Suprapubic skin (tissue), 4 donors: ENCODE measurements at regions not wholly inside any gene's neighbourhood (a gene's known extent, or its start where the extent isn't known, plus 50 kb on each side); places are given as distances from the start of the nearest gene placed in this dataset.

Source experiments
- DNase-seq, 2 donors: peaks; one replicate each; pipeline ENCODE4 v3.0.0-alpha.2; 2019; ENCODE audit warnings: low spot score in 2 of 2
- H3K27ac ChIP-seq: fragments of 200-600 bp; sonication (generic); one replicate; pipeline ENCODE4 v1.5.1; 2019
- H3K27me3 ChIP-seq: fragments of 200-600 bp; sonication (generic); one replicate; pipeline ENCODE4 v1.5.1; 2019
- H3K36me3 ChIP-seq: fragments of 200-600 bp; sonication (generic); one replicate; pipeline ENCODE4 v1.5.1; 2019
- H3K4me1 ChIP-seq: fragments of 200-600 bp; sonication (generic); one replicate; pipeline ENCODE4 v1.5.1; 2019
- H3K4me3 ChIP-seq: fragments of 200-600 bp; sonication (generic); one replicate; pipeline ENCODE4 v1.5.1; 2019; ENCODE audit warnings: mild to moderate bottlenecking
- H3K9me3 ChIP-seq: fragments of 200-600 bp; sonication (generic); one replicate; pipeline ENCODE4 v1.5.1; 2019
- CTCF ChIP-seq, 2 donors: fragments of 200-600 bp in 1 of 2; fragments of 450-650 bp in 1 of 2; sonication (generic) in 1 of 2; IDR thresholded peaks; one replicate each; pipeline ENCODE4 v1.5.1; 2016 to 2019; ENCODE audit warnings: antibody characterized with exemption in 2 of 2, mild to moderate bottlenecking in 1 of 2, moderate library complexity in 1 of 2
- EP300 ChIP-seq: sonication (generic); formaldehyde crosslinking; IDR thresholded peaks from one replicate; pipeline ENCODE4 v1.6.1; 2017; ENCODE audit warnings: antibody characterized with exemption
- POLR2A ChIP-seq, 2 donors: fragments of 450-650 bp; IDR thresholded peaks; one replicate each; pipeline ENCODE4 v1.6.1; 2017; ENCODE audit warnings: antibody characterized with exemption in 2 of 2, mild to moderate bottlenecking in 2 of 2, moderate library complexity in 2 of 2
- POLR2AphosphoS5 ChIP-seq, 3 donors: sonication (generic); formaldehyde crosslinking; IDR thresholded peaks; one replicate each; pipeline ENCODE4 v1.6.1; 2017; ENCODE audit warnings: antibody characterized with exemption in 3 of 3
- WGBS: methylation state at CpG from one replicate; pipeline ENCODE4 v1.1.5; 2018; 5-methylcytosine and 5-hydroxymethylcytosine counted together

GRCh38 chr11:19352771-19353160 is 112.0 kb upstream of the E2F8 start:
- 59% methylated on average over 9 of the region's 9 CpGs for WGBS
- H3K4me1 ChIP-seq, result no peaks in the 10 kb centered on the region
- no peaks in the 10 kb centered on the region for H3K9me3 ChIP-seq
- DNase-seq, result no peak
- H3K36me3 ChIP-seq, result no peaks in the 10 kb centered on the region
- H3K27me3 ChIP-seq, result peaks cover 65% of the 10 kb centered on the region
- H3K4me3 ChIP-seq, result no peak overlapping the region
- TF ChIP-seq POLR2A (IDR thresholded peaks at IDR 0.05) (no peak), POLR2AphosphoS5 (IDR thresholded peaks at IDR 0.05) (no peak), CTCF (IDR thresholded peaks at IDR 0.05) (no peak), EP300 (no peak)
- no peak overlapping the region for H3K27ac ChIP-seq

GRCh38 chr11:19352072-19352770 is 111.5 kb upstream of the E2F8 start:
- no peak for TF ChIP-seq POLR2AphosphoS5 (IDR thresholded peaks at IDR 0.05)
- TF ChIP-seq EP300, result no peak
- TF ChIP-seq POLR2A (IDR thresholded peaks at IDR 0.05), result no peak
- TF ChIP-seq CTCF (IDR thresholded peaks at IDR 0.05), result no peak
- Histone ChIP-seq H3K36me3 (no peaks in the 10 kb centered on the region), H3K4me3 (no peak overlapping the region), H3K4me1 (no peaks in the 10 kb centered on the region), H3K27me3 (peaks cover 71% of the 10 kb centered on the region), H3K27ac (no peak overlapping the region), H3K9me3 (no peaks in the 10 kb centered on the region)
- 91% methylated on average over 5 of the region's 5 CpGs for WGBS
- no peak for DNase-seq

GRCh38 chr11:19351426-19351825 is 110.7 kb upstream of the E2F8 start:
- Histone ChIP-seq H3K4me1 (peaks cover 7% of the 10 kb centered on the region), H3K27ac (no peak overlapping the region), H3K4me3 (no peak overlapping the region), H3K9me3 (no peaks in the 10 kb centered on the region), H3K27me3 (peaks cover 76% of the 10 kb centered on the region), H3K36me3 (no peaks in the 10 kb centered on the region)
- TF ChIP-seq POLR2A (IDR thresholded peaks at IDR 0.05), result no peak
- no peak for TF ChIP-seq EP300
- TF ChIP-seq POLR2AphosphoS5 (IDR thresholded peaks at IDR 0.05), result no peak
- no peak for TF ChIP-seq CTCF (IDR thresholded peaks at IDR 0.05)
- DNase-seq, result no peak
- 88% methylated on average over 4 of the region's 4 CpGs for WGBS

- H3K36me3 ChIP-seq, result no peaks in the 10 kb centered on the region
- H3K9me3 ChIP-seq, result no peaks in the 10 kb centered on the region
- H3K4me3 ChIP-seq, result no peak overlapping the region
- no peak for DNase-seq
- H3K27ac ChIP-seq, result no peak overlapping the region
- peaks cover 20% of the 10 kb centered on the region for H3K4me1 ChIP-seq
- WGBS, result 69% methylated on average over 11 of the region's 11 CpGs
- peaks cover 81% of the 10 kb centered on the region for H3K27me3 ChIP-seq
- TF ChIP-seq POLR2A (IDR thresholded peaks at IDR 0.05) (no peak), CTCF (IDR thresholded peaks at IDR 0.05) (no peak), EP300 (no peak), POLR2AphosphoS5 (IDR thresholded peaks at IDR 0.05) (no peak)
These were observed 109.4 kb upstream of the E2F8 start for GRCh38 chr11:19350160-19350559.

GRCh38 chr11:19349340-19350025 is 108.7 kb upstream of the E2F8 start:
- H3K4me3 ChIP-seq, result no peak overlapping the region
- H3K4me1 ChIP-seq, result peaks cover 23% of the 10 kb centered on the region
- no peak for DNase-seq
- H3K9me3 ChIP-seq, result no peaks in the 10 kb centered on the region
- no peak overlapping the region for H3K27ac ChIP-seq
- WGBS, result 56% methylated on average over 16 of the region's 17 CpGs
- H3K27me3 ChIP-seq, result peaks cover 86% of the 10 kb centered on the region
- H3K36me3 ChIP-seq, result no peaks in the 10 kb centered on the region
- TF ChIP-seq EP300 (no peak), POLR2AphosphoS5 (IDR thresholded peaks at IDR 0.05) (no peak), POLR2A (IDR thresholded peaks at IDR 0.05) (no peak), CTCF (IDR thresholded peaks at IDR 0.05) (no peak)
